HCT116 (cell line): ENCODE measurements at regions not wholly inside any gene's neighbourhood (a gene's known extent, or its start where the extent isn't known, plus 50 kb on each side); places are given as distances from the start of the nearest gene placed in this dataset.

Experiments used
- ATAC-seq: fragments of 200-7000 bp; cut with Tn5 transposase; 2 replicates; pipeline ENCODE4 v1.9.1; 2020; ENCODE audit warnings: mild to moderate bottlenecking, moderate library complexity
- BruUV-seq: library from RNA; stranded (reverse); fragments of 400-500 nt; replicated peaks from 2 replicates; lab custom pipeline; 2021; lab: Mats Ljungman, UMichigan
- CTCF ChIA-PET: fragments of 300-600 bp; sonication (Branson Sonifier 250); formaldehyde crosslinking; loops from one replicate; lab custom pipeline; 2021; ENCODE audit warnings: antibody characterized with exemption; lab: Charles Lee
- POLR2A ChIA-PET: fragments of 300-600, 350-600 bp; sonication (Branson Sonifier 250); formaldehyde crosslinking; loops from one replicate; lab custom pipeline; 2021; ENCODE audit warnings: antibody characterized with exemption; lab: Charles Lee
- RAD21 ChIA-PET, 2 experiments: fragments of 300-600 bp; sonication (Branson Sonifier 250); formaldehyde crosslinking; loops; one replicate each; lab custom pipeline; 2023; ENCODE audit warnings: low total read pairs in 2 of 2; ENCODE audit not compliant: uncharacterized antibody in 2 of 2, unreplicated experiment in 2 of 2, low non-redundant PET in 1 of 2; lab: Charles Lee
- DNase-seq: peaks from one replicate; pipeline ENCODE4 v3.0.0-alpha.2; 2010; ENCODE audit warnings: low read depth, low spot score
- H2AFZ ChIP-seq: fragments of 200-600 bp; shearing (Covaris generic), sonication (generic); 2 replicates; pipeline ENCODE4 v1.6.1; 2017; ENCODE audit warnings: low read depth, mixed run types, mixed read lengths, antibody characterized with exemption, low read length; ENCODE audit not compliant: poor library complexity, severe bottlenecking
- H3K27ac ChIP-seq: 2 replicates; pipeline ENCODE4 v1.5.1; 2012; ENCODE audit warnings: low read depth, low read length
- H3K27me3 ChIP-seq: fragments of 200-600 bp; sonication (generic); 2 replicates; pipeline ENCODE4 v1.6.1; 2016; ENCODE audit warnings: mixed run types, low read length, mixed read lengths; ENCODE audit not compliant: insufficient read depth
- H3K36me3 ChIP-seq, 2 experiments: fragments of 200-500 bp in 1 of 2; fragments of 200-600 bp in 1 of 2; sonication (Bioruptor generic) in 1 of 2; sonication (generic) in 1 of 2; 2 replicates each; pipeline versions ENCODE4 v1.5.1 to v1.6.1; 2014 to 2016; ENCODE audit warnings: low read length in 2 of 2, inconsistent platforms in 1 of 2, mixed read lengths in 1 of 2, mixed run types in 1 of 2; ENCODE audit not compliant: insufficient read depth in 2 of 2, control insufficient read depth in 1 of 2
- H3K4me1 ChIP-seq, 2 experiments: fragments of 200-600 bp in 1 of 2; sonication (generic) in 1 of 2; 2 replicates each; pipeline versions ENCODE4 v1.5.1 to v1.6.1; 2012 to 2017; ENCODE audit warnings: low read length in 2 of 2, inconsistent platforms in 1 of 2, mild to moderate bottlenecking in 1 of 2, mixed read lengths in 1 of 2, mixed run types in 1 of 2, moderate library complexity in 1 of 2; ENCODE audit not compliant: insufficient read depth in 2 of 2, control insufficient read depth in 1 of 2
- H3K4me2 ChIP-seq: fragments of 200-600 bp; sonication (generic); 2 replicates; pipeline ENCODE4 v1.6.1; 2017; ENCODE audit warnings: mixed run types, low read length, mixed read lengths
- H3K4me3 ChIP-seq, 2 experiments: fragments of 200-600 bp in 1 of 2; sonication (generic) in 1 of 2; replicated peaks in 1 of 2; 2 replicates each; pipeline ENCODE4 v1.5.1; 2011 to 2016; ENCODE audit warnings: low read length in 2 of 2, control low read depth in 1 of 2, low read depth in 1 of 2, mild to moderate bottlenecking in 1 of 2, mixed read lengths in 1 of 2, mixed run types in 1 of 2
- H3K79me2 ChIP-seq: fragments of 200-600 bp; sonication (generic); 2 replicates; pipeline ENCODE4 v1.6.1; 2017; ENCODE audit warnings: mild to moderate bottlenecking, mixed run types, low read length, moderate library complexity, mixed read lengths; ENCODE audit not compliant: insufficient read depth
- H3K9ac ChIP-seq: fragments of 200-600 bp; sonication (generic); 2 replicates; pipeline ENCODE4 v1.6.1; 2016; ENCODE audit warnings: low read length, mixed read lengths
- H3K9me2 ChIP-seq: fragments of 200-600 bp; sonication (generic), shearing (Covaris generic); 2 replicates; pipeline ENCODE4 v1.6.1; 2017; ENCODE audit warnings: mixed run types, mild to moderate bottlenecking, moderate library complexity; ENCODE audit not compliant: insufficient read depth
- H3K9me3 ChIP-seq, 2 experiments: fragments of 200-500 bp in 1 of 2; fragments of 200-600 bp in 1 of 2; sonication (Bioruptor generic) in 1 of 2; sonication (generic) in 1 of 2; 2 replicates each; pipeline ENCODE4 v1.6.1; 2014 to 2017; ENCODE audit warnings: low read length in 2 of 2, mixed read lengths in 2 of 2, inconsistent platforms in 1 of 2, low read depth in 1 of 2, mild to moderate bottlenecking in 1 of 2, mixed run types in 1 of 2, moderate library complexity in 1 of 2; ENCODE audit not compliant: control insufficient read depth in 1 of 2, insufficient read depth in 1 of 2
- H4K20me1 ChIP-seq: fragments of 200-600 bp; sonication (generic), shearing (Covaris generic); 2 replicates; pipeline ENCODE4 v1.6.1; 2017; ENCODE audit warnings: mixed run types, mild to moderate bottlenecking, moderate library complexity; ENCODE audit not compliant: insufficient read depth
- CBX3 ChIP-seq: IDR thresholded peaks from 2 replicates; pipeline ENCODE4 v1.6.1; 2012; ENCODE audit warnings: low read depth
- ELF1 ChIP-seq: IDR thresholded peaks from 2 replicates; pipeline ENCODE4 v1.6.1; 2012; ENCODE audit warnings: low read depth, borderline replicate concordance
- EZH2 ChIP-seq: fragments of 200-600 bp; sonication (generic); IDR thresholded peaks from 2 replicates; pipeline ENCODE4 v1.6.1; 2017; ENCODE audit warnings: antibody characterized with exemption, mixed run types
- EZH2phosphoT487 ChIP-seq: fragments of 200-600 bp; IDR thresholded peaks from 2 replicates; pipeline ENCODE4 v1.6.1; 2018; ENCODE audit warnings: antibody characterized with exemption, borderline replicate concordance
- FOSL1 ChIP-seq: IDR thresholded peaks from 2 replicates; pipeline ENCODE4 v1.6.1; 2012; ENCODE audit warnings: low read depth
- POLR2A ChIP-seq: IDR thresholded peaks from 2 replicates; pipeline ENCODE4 v1.7.0; 2011; ENCODE audit warnings: borderline replicate concordance; ENCODE audit not compliant: insufficient read depth, insufficient read length; ENCODE audit errors: extremely low read depth
- RAD21 ChIP-seq: IDR thresholded peaks from 2 replicates; pipeline ENCODE4 v1.6.1; 2012; ENCODE audit warnings: low read depth, mild to moderate bottlenecking
- REST ChIP-seq: IDR thresholded peaks from 2 replicates; pipeline ENCODE4 v1.6.1; 2012; ENCODE audit warnings: low read depth
- SIN3A ChIP-seq: IDR thresholded peaks from 2 replicates; pipeline ENCODE4 v1.6.1; 2012; ENCODE audit warnings: low read depth
- SP1 ChIP-seq: IDR thresholded peaks from 2 replicates; pipeline ENCODE4 v1.6.1; 2012; ENCODE audit warnings: low read depth
- ZFX ChIP-seq: fragments of 450-650 bp; IDR thresholded peaks from 2 replicates; pipeline ENCODE4 v1.6.1; 2017
- intact Hi-C: fragments of 100-400 bp; cut with micrococcal nuclease; formaldehyde crosslinking; loops from 2 replicates; pipeline ENCODE4 v1.10.0; 2022

GRCh38 chr20:43309266-43309665, 119.6 kb upstream of the PTPRT start (continued):
- TF ChIP-seq REST, result no peak
- no peak for TF ChIP-seq SP1
- TF ChIP-seq ZFX, result no peak
- TF ChIP-seq EZH2, result no peak
- no peak for TF ChIP-seq SIN3A

GRCh38 chr20:43306837-43307236, 117.1 kb upstream of the PTPRT start:
- H3K4me1 ChIP-seq, result no peaks in the 10 kb centered on the region
- H3K9me3 ChIP-seq, result peaks cover 0 to 7% of the 10 kb centered on the region in 2 experiments; a peak in 1 of 4 replicates
- no peaks in the 10 kb centered on the region for H3K9me2 ChIP-seq
- no peaks in the 10 kb centered on the region for H3K79me2 ChIP-seq
- H3K4me2 ChIP-seq, result no peak overlapping the region
- no peak overlapping the region for H2AFZ ChIP-seq
- ChIA-PET RAD21 (no interaction called here), CTCF (no interaction called here), POLR2A (no interaction called here)
- no peak for TF ChIP-seq FOSL1
- no peak for TF ChIP-seq POLR2A
- TF ChIP-seq RAD21, result no peak
- TF ChIP-seq ELF1, result no peak
- no peak for TF ChIP-seq EZH2phosphoT487
- TF ChIP-seq SP1, result no peak
- no peak for TF ChIP-seq CBX3
- intact Hi-C loops, result no loop called here
- DNase-seq, result no peak
- H3K27me3 ChIP-seq, result no peaks in the 10 kb centered on the region
- no TSS peak for BruUV-seq
- H3K4me3 ChIP-seq, result no peak overlapping the region
- no peaks in the 10 kb centered on the region for H4K20me1 ChIP-seq
- H3K36me3 ChIP-seq, result no peaks in the 10 kb centered on the region
- H3K9ac ChIP-seq, result no peak overlapping the region
- ATAC-seq, result no peak
- H3K27ac ChIP-seq, result no peak overlapping the region
